ENCODE measurements at regions not wholly inside any gene's neighbourhood (a gene's known extent, or its start where the extent isn't known, plus 50 kb on each side); places are given as distances from the start of the nearest gene placed in this dataset.

DNA sequence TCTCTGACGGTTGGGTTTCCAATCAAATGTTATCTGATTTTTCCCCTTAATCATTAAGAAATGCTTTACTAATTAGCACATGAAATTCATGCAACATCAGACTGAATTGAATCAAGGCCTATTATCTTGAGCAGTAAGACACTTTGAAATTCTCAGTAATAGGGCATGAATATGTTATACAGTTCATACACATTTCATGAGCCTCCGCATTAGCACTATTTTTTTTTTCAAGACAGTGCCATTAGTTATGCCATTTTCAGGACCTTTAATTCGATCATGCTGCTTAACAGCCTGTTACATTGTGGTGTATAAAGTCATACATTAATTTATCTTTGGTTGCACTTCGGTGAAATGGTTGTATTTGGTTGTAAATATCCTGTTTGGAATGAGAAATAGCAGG lies 862.6 kb upstream of the GOT2 start:
- no peak overlapping the region for H3K4me3 ChIP-seq (ENCODE audit: low read length in 3 of 3)
- H3K36me3 ChIP-seq (ENCODE audit: control insufficient read depth in 2 of 3, insufficient read depth in 3 of 3, low read length in 3 of 3), result no peaks in the 10 kb centered on the region
- H3K4me1 ChIP-seq (ENCODE audit: control insufficient read depth in 2 of 3, insufficient read depth in 2 of 3, low read depth in 1 of 3, low read length in 3 of 3), result no peaks in the 10 kb centered on the region
- no peak for TF ChIP-seq CTCF (IDR thresholded peaks at IDR 0.05; ENCODE audit: borderline replicate concordance, extremely low read depth, insufficient read depth)
- no peaks in the 10 kb centered on the region for H3K9me3 ChIP-seq (ENCODE audit: control insufficient read depth in 2 of 3, insufficient read depth in 1 of 3, low read length in 3 of 3)
- H3K27ac ChIP-seq (ENCODE audit: low read depth in 2 of 2, low read length in 2 of 2), result no peak overlapping the region
- intact Hi-C loops (cut with DNase I), result no loop called here
- FAIRE-seq (no peak), DNase-seq (no peak)
- no peak overlapping the region for H3K9ac ChIP-seq (ENCODE audit: low read length in 3 of 3)
- no peaks in the 10 kb centered on the region for H3K27me3 ChIP-seq (ENCODE audit: control insufficient read depth, insufficient read depth, low read length)

DNA sequence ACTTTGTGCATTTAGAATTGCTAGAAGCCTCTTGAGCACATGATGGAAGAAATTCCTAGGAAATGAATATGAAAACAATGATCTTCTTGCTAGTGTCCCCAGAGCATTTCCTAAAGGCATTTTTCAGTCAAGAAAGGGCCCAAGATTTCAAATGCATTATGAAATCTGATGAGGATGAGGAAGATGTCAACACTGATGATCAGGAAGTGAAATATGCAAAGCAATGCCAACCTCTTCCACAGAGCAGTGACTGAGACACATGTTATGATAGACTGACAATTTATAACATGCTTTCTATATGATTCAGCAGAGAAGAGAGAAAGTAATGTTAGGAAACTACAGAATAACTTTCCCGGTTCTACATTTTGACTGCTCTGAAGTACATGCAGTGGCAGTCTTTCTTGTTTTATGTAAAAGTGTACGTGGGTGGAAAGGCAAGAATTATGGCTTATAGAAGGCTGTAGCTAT lies 859.1 kb upstream of the GOT2 start:
- intact Hi-C loops (cut with DNase I), result no loop called here
- H3K9ac ChIP-seq (ENCODE audit: low read length in 3 of 3), result no peak overlapping the region
- H3K9me3 ChIP-seq (ENCODE audit: control insufficient read depth in 2 of 3, insufficient read depth in 1 of 3, low read length in 3 of 3), result no peaks in the 10 kb centered on the region
- no peak for TF ChIP-seq CTCF (IDR thresholded peaks at IDR 0.05; ENCODE audit: borderline replicate concordance, extremely low read depth, insufficient read depth)
- FAIRE-seq, result no peak
- no peaks in the 10 kb centered on the region for H3K4me1 ChIP-seq (ENCODE audit: control insufficient read depth in 2 of 3, insufficient read depth in 2 of 3, low read depth in 1 of 3, low read length in 3 of 3)
- DNase-seq, result peak in 1 of 5 donors; percentile 32
- no peaks in the 10 kb centered on the region for H3K27me3 ChIP-seq (ENCODE audit: control insufficient read depth, insufficient read depth, low read length)
- H3K4me3 ChIP-seq (ENCODE audit: low read length in 3 of 3), result no peak overlapping the region
- no peak overlapping the region for H3K27ac ChIP-seq (ENCODE audit: low read depth in 2 of 2, low read length in 2 of 2)
- H3K36me3 ChIP-seq (ENCODE audit: control insufficient read depth in 2 of 3, insufficient read depth in 3 of 3, low read length in 3 of 3), result no peaks in the 10 kb centered on the region

GRCh38 chr16:59591480-59591879 lies 857.4 kb upstream of the GOT2 start:
- no peak overlapping the region for H3K9ac ChIP-seq (ENCODE audit: low read length in 3 of 3)
- intact Hi-C loops (cut with DNase I), result no loop called here
- H3K4me3 ChIP-seq (ENCODE audit: low read length in 3 of 3), result no peak overlapping the region
- TF ChIP-seq CTCF (IDR thresholded peaks at IDR 0.05; ENCODE audit: borderline replicate concordance, extremely low read depth, insufficient read depth), result no peak
- H3K9me3 ChIP-seq (ENCODE audit: control insufficient read depth in 2 of 3, insufficient read depth in 1 of 3, low read length in 3 of 3), result no peaks in the 10 kb centered on the region
- FAIRE-seq (no peak), DNase-seq (no peak)
- no peaks in the 10 kb centered on the region for H3K36me3 ChIP-seq (ENCODE audit: control insufficient read depth in 2 of 3, insufficient read depth in 3 of 3, low read length in 3 of 3)
- no peaks in the 10 kb centered on the region for H3K4me1 ChIP-seq (ENCODE audit: control insufficient read depth in 2 of 3, insufficient read depth in 2 of 3, low read depth in 1 of 3, low read length in 3 of 3)
- no peak overlapping the region for H3K27ac ChIP-seq (ENCODE audit: low read depth in 2 of 2, low read length in 2 of 2)
- no peaks in the 10 kb centered on the region for H3K27me3 ChIP-seq (ENCODE audit: control insufficient read depth, insufficient read depth, low read length)

- no peak for TF ChIP-seq CTCF (IDR thresholded peaks at IDR 0.05; ENCODE audit: borderline replicate concordance, extremely low read depth, insufficient read depth)
- Histone ChIP-seq H3K9ac (ENCODE audit: low read length in 3 of 3) (no peak overlapping the region), H3K36me3 (ENCODE audit: control insufficient read depth in 2 of 3, insufficient read depth in 3 of 3, low read length in 3 of 3) (no peaks in the 10 kb centered on the region), H3K27me3 (ENCODE audit: control insufficient read depth, insufficient read depth, low read length) (no peaks in the 10 kb centered on the region), H3K4me3 (ENCODE audit: low read length in 3 of 3) (no peak overlapping the region), H3K27ac (ENCODE audit: low read depth in 2 of 2, low read length in 2 of 2) (no peak overlapping the region), H3K4me1 (ENCODE audit: control insufficient read depth in 2 of 3, insufficient read depth in 2 of 3, low read depth in 1 of 3, low read length in 3 of 3) (no peaks in the 10 kb centered on the region), H3K9me3 (ENCODE audit: control insufficient read depth in 2 of 3, insufficient read depth in 1 of 3, low read length in 3 of 3) (no peaks in the 10 kb centered on the region)
- FAIRE-seq (no peak), DNase-seq (no peak)
- intact Hi-C loops (cut with DNase I), result no loop called here
These were observed 856.7 kb upstream of the GOT2 start for GRCh38 chr16:59590845-59591244.

Measured in kidney (tissue), 13 donors.